Activated CD4-positive, alpha-beta T cell treated with anti-CD3 and anti-CD28 coated beads, Interleukin-2, amount 50 U/mL, for 16 hours (primary cell): ENCODE measurements at regions not wholly inside any gene's neighbourhood (a gene's known extent, or its start where the extent isn't known, plus 50 kb on each side); places are given as distances from the start of the nearest gene placed in this dataset.
A peak's percentile ranks its signal among the peaks of the same experiment; 100 is the strongest.

Experiments
- DNase-seq: peaks from one replicate; pipeline ENCODE4 v3.0.0-alpha.2; 2020

GRCh38 chr1:168631671-168632400, 55.4 kb downstream of the XCL1 start:
- no peak for DNase-seq

DNA sequence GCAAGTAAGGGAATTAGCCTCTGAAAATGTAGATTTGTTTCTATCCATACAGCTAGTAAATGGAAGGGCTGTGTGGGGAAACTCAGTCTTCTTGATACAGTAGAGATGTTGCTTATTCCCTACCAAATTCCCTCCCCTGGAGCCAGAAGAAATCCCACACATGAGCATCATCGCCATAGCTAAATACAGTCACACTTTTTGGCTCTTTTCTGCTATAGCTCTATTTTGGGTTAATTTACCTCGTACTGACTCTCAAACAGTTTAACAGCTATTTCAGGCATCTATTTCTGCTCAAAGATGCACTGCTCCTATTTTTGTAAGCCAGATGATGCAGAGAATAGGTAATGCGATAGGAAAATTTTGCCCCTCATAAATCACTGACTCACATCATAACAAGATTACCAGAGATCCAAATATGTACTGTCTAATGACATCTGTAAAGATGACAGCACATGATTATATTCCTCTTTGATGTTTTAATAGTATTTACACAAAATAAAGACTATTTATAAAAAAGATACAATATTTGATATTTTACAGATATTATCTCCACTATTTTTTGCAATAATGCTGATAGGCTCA, 58.6 kb downstream of the XCL1 start:
- DNase-seq: no peak

- DNase-seq: no peak
Observed at GRCh38 chr1:168636200-168636599, 59.8 kb downstream of the XCL1 start.

DNA sequence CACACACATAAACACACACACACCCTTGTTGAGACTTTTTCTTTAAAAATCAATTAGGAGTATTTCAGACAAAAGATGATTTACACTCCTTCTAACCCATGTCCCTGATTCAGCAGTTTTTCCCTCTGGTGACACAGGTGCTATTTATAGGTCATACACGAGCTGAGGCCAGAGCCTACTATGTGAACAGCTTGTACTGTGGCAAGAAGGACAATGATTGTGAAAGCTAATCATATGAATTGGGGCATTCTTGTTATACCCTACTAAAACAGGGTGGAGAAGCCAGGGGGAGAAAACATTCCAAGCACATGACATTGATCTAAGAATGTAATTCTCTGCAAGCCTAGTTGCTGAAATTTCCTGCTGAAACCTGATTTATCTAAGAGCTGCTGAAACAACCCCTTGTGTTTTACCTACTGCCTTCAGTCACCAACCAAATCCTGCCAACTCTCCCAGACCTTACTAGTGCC, 60.3 kb downstream of the XCL1 start:
- no peak for DNase-seq

DNA sequence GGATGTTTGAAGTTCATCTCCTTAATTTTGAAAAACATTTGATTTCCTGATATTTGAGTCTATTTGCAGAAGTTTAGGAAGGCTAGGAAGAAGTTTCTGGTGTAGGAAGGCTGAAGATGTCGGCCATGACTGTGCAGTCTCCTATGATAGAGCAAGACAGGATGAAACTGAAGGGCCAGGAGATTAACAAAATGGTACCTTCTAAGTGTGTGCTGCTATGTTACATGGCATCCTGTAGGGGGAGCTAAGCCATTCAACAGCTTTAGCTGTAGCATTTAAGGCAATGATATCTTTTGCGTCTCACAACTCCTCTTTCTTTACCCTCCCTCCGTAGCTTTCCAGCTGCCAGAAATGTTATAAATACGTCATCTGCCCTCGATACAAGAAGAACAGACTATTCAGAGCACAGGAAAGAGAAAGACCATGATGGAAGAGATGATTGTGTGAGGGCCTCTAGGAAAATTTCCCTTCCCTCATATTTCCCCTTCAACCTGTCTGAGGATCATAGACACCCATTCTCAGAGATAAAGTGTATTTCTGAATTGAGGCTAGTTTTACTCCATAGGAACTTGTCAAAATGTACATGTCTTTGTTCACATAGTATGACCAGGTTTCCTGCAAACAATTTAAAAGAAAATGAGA, 61.1 kb downstream of the XCL1 start:
- DNase-seq: peak; percentile 29

- no peak for DNase-seq
Observed at GRCh38 chr1:168638884-168639283, 62.5 kb downstream of the XCL1 start.

GRCh38 chr1:168640182-168640581, 63.8 kb downstream of the XCL1 start:
- no peak for DNase-seq

GRCh38 chr1:168640836-168641235, 64.4 kb downstream of the XCL1 start:
- no peak for DNase-seq

GRCh38 chr1:168643152-168643551, 66.7 kb downstream of the XCL1 start:
- no peak for DNase-seq
